Stimulated activated CD8-positive, alpha-beta memory T cell treated with anti-CD3 and anti-CD28 coated beads, Interleukin-12 subunit alpha, Interleukin-12 subunit beta, amount 100 ng/mL, for 4 hours (primary cell): ENCODE measurements at regions not wholly inside any gene's neighbourhood (a gene's known extent, or its start where the extent isn't known, plus 50 kb on each side); places are given as distances from the start of the nearest gene placed in this dataset.
"Not testable (repeated sequence)": the region's sequence is repeated elsewhere in the genome, so short reads cannot be mapped to it uniquely, and the experiment has no call there.

Experiments
- DNase-seq: peaks from one replicate; pipeline ENCODE4 v3.0.0-alpha.2; 2020; ENCODE audit warnings: low read depth

DNA sequence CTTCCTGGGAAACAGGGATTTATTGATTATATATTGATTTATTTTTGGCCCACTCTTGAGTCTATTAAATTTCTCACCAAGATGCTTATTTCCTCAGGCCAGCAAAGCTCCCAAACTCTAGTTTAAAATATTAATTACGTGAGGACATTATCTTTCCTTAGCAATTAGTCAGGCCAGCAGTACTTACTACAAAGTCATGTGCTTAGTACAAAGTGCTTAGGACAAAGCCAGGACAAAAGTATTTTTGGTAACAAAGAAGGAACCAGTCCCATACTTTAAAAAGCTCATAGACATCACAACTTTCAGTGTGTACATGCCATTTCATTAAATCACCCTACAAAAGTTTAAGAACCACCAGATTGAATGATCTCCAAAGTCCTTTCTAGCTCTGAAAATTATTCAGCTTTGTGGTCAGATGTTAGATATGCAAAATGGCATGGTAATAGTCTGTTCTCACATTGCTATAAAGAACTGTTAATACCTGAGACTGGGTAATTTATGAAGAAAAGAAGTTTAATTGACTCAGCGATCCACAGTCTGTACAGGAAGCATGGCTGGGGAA is 94.7 kb upstream of the PWP1 start:
- no peak for DNase-seq

DNA sequence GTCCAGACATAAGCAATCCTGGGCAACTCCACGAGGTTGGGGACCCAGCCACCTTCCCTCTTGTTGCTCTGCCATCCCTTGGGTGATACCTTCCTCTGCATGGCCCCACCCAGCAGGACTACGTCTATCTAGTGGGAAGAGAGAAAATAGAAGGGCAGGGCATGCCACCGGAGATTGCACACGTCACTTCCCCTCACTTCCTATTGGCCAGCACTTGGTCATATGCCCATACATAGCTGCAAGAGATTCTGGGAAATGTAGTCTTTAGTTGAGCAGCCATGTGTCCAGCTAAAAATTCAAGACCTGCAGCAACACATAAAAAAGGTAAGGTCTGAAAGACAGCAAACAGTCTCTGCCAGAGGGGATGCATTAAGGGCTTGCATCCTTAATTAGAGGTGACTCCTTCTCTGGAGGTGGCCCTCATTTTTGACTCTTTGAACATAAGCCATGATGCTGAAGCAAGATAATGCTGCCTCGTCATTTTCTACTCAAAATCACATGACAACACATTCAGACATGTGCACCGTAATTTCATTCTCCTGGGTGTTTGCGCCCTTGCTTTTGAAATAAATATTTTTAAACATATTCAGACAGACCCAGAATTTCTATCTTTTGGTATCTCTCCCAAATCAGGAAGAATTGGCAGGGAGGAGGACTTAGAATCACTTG is 91.8 kb upstream of the PWP1 start:
- DNase-seq, result no peak

DNA sequence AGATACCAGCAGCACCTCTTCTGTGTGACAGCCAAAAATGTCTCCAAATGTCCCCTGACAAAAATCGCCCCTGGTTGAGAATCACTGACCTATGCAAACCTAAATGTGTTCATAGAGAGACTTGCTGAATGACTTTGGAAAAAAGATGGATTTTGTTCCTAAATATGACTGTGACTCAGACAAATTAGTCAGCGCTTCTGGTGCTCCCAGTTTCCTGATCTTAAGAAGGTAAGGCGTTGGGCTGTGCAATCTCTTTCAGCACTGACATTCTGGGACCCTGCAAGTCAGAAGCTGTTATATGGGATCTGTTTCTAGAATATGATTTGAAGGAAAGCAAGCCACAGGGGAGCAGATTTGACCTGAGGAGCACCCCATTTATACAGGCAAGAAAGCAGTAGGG is 90.6 kb upstream of the PWP1 start:
- no peak for DNase-seq

DNA sequence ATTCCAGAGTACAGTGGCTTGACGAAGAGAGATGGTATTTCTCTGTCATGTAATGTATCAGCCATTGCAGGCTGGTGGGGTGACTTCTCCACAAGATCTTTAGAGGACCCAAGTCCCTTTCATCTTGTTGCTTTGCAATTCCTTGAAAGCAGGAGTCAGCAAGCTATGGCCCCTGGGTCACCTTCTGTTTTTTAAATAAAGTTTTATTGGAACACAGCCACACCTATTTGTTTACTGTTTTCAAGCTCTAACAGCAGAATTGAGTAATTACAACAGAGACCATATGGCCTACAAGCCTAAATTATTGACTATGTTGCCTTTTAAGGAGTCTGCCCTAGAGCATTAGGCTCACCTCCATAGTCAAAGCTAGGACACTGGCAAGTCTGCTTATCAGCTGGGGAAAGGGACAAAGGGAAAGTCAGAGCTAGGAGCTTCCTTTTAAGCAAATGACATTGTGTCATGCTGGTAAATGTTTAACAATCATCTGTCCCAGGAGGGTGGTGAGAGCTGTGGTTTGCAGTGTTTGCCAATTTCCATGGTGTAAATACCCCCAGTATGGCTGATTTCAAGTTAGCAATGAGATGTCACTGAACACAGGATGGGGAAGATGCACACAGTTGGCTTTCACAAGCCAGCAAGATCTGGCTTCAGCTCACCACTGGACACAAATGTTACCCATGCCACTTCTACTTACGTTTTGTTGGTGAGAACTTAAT is 87.7 kb upstream of the PWP1 start:
- DNase-seq, result no peak

DNA sequence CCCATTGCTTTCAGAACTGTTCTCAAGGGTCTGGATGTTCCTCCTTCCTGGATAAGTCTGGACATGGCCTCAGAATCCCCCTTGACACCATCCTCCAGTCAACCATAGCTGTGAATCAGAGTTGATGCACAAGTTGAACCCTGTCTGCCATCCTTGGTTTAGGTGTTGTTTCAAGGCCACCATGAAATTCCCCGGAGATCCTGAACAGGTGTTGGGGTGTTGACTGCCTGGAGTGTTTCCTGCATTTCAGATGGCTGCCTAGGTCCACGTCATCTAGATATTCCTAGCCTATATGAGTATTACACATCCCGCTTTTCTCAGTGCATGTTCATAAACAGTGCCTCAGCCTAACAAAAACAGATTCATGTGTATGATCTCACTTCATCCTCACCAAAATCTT is 86.7 kb upstream of the PWP1 start:
- DNase-seq, result no peak

DNA sequence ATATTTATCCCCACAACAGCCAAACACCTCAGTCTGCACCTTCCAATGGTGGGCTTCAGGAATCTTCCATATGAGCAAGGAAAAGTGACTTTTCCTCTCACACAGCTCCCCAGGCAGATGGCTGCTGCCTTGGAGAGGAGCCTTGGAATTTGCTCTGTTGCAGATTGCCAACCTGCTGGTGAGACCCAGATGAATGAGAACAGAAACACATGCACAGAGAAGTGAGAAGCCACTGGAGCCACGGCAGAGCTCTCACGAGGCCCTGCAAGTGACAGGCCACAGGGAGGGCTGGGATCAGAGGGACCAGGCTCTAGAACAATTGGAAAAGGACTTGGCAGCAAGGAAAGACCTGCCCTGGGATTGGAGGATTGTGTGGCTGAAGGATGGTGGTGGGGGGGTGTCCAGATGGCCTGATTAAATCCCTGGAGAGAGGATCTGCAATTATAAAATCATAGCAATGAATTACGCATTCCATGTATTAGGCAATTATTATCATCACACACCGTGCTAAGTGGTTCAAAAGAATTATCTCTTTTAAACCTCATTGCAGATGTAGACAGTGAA is 84.9 kb upstream of the PWP1 start:
- DNase-seq, result no peak

DNA sequence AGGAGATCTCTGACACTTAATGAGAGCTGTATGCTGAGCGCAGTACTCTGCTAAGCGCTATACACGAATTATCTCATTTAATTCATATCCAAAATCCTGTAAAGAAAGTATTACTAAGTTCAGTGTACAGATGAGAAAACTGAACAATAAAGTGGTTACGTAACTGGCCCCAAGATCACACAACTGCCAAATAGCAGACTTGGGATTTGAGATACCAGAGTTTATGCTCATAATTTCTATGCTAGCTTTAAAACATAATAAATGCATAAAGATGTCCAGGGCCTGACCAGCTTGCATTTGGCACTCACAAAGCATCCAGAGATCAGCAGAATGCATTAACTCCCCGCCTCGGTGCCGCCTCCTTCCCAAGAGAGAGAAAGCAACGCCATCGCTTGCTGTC is 83.2 kb upstream of the PWP1 start:
- no peak for DNase-seq

DNA sequence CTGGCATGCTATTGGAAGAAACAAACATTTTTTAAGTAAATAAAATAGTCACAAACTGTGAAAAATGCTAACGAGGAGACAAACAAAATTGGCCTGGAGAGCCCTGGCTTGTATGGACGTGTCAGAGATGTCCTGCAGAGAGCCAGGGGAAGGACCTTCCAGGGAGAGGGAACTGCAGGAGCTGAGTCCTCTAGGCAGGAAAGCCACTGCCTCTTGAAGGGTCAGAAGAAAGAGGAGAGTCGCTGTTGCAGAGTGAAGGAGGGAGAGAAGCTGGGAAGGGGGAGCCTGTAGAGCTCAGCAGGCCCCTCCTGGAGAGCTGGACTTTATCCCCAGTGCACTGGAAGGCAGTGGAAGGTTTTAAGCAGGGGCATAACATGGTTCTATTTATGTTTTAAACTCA is 80.3 kb upstream of the PWP1 start:
- DNase-seq, result no peak

DNA sequence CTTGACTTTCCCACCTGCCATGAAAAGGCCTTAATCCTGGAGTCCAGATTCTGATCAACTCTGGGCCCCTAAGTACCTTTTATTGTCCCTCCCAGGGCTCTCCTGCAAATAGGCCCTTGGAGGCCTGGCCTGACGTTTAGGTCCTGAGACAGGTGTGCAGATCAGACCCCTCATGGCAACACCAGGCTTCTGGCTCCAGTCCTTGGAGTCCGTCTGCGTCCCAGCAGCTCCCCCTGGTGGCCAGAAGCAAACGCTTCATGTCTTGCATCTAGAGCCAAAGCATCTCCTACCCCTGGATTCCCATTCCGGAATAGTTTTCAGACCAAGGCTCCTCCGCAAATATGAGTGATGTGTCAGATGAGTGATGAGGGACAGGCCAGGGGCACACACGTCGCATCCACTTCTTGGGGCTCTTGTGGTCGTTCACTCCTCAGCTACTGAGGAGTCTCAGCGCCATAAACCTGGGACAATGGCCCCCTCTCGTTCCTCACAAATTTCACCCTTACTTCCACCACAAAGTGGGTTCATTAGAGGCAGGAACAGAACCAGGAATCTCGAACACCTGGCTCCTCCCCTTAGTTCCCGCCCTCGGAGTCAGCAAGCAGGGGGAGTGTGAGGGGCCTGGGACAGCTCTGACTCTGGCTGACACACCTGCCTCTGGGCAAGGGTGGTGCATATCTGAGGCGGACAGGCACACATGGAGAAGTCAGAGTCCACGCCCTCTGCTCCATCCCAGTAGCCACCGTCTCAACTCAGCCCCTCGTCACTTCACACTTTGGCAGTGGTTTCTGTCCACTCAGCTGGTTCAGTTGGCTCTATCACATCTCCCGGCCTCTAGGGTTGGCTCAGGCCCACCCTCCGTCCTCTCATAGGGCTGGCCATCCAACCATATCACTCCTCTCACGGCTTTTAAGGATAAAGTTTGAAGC is 77.9 kb upstream of the PWP1 start:
- peak; percentile 52 for DNase-seq

DNA sequence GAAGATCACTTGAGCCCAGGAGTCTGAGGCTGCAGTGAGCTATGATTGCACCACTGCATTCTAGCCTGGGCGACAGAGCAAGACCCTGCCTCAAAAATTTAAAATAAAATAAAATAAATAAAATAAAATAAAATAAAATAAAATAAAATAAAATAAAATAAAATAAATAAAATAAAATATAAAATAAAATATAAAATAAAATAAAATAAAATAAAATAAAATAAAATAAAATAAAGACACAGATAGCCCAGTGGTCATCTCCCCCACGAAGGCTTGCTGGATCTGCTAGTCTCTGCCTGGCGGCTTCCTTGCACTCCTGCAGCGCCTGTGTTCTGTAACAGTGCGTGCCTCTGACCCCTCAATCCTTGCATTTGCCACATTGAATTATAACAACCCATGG is 76.8 kb upstream of the PWP1 start:
- not testable (repeated sequence) for DNase-seq

DNA sequence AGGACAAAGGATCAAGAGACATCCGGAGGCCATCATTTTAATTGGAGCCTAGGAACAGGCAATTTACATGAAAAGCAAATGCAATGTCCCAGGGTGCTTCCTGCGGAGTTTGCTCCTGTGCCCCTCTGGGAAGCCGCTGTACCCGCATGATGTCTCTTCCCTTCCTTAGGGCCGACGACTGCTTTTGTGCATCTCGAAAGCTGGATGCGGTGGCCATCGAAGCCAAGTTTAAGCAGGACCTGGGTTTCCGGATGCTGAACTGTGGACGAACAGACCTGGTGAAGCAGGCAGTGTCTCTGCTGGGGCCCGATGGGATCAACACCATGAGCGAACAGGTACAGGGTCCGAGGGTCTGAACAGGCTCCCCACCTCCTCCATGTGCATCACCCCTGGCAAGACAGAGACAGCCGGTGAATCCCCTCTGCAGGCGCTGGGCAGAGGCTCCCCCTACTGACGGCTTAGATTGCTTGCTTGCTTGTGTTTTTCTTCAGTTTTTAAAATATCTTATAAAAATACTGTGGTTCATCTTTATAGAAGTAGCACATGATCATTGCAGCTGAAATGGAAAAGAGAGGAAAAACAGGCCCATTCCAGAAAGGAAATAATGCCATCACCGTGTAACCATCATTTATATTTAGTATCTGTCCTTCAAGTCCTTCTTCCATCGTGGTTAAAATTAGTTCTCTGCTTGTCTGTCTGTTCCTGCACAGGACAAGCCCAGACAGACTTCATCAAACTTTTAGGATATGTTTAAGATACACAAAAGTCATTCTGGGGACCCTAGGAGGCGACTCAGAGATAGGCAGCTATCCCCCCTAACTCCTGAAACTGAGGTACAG is 75.4 kb upstream of the PWP1 start:
- no peak for DNase-seq

DNA sequence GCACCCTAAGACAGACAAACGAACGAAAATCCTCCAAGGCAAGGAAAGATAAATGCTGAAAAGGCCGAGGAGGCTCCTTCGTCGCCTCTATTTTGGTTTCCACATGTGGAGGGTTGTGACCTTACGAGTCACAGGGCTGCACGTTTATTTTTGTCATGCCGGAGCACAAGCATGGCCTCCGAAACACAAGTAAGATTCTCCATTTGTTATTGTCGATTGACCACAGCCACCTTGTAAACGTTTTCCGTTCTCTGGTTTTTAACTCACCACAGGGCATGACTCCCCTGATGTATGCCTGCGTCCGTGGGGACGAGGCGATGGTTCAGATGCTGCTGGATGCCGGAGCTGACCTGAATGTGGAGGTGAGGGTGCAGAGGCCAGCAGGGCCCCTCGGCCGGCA is 73.1 kb upstream of the PWP1 start:
- no peak for DNase-seq

DNA sequence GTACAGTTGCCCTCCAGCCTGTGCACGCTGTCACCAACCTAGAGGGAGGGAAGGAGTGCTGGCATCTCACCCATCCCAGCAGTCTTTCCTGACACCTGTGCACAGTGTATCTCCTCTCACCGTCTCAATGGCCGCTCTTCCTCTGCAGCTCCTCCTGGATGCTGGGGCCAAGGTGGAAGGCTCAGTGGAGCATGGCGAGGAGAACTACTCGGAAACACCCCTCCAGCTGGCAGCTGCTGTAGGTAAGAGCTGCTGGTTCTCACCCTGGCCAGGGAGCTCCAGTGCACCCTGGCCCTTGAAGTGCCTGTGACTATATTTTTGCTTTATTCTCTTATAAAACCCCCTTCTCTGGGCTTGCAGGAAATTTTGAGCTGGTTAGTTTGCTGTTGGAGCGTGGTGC is 68.7 kb upstream of the PWP1 start:
- no peak for DNase-seq

DNA sequence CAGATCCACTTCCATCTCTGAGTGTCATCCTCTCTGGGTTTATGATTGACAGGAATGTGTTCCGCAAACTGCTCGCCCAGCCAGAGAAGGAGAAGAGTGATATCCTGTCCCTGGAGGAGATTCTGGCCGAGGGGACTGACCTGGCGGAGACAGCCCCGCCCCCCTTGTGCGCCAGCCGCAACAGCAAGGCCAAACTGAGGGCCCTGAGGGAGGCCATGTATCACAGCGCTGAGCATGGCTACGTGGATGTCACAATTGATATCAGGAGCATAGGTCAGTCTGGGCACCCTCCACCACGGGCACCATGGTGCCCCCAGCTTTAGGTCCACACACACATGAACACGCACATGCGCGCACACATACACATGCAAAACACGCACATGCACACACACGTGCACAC is 67.5 kb upstream of the PWP1 start:
- no peak for DNase-seq

DNA sequence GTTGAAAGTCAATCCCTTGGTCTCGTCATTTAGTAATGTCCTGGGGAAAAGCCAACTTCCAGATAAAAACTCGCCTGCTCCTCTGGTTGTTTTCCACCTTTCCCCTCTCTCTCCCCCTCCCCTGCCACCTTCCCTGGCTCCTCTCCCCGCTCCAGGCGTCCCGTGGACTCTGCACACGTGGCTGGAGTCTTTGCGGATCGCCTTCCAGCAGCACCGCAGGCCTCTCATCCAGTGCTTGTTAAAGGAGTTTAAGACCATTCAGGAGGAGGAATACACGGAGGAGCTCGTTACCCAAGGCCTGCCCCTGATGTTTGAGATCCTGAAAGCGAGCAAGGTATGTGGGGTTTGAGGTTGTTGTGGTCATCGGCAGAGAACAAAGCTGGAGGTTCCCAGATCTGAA is 65.8 kb upstream of the PWP1 start:
- no peak for DNase-seq

DNA sequence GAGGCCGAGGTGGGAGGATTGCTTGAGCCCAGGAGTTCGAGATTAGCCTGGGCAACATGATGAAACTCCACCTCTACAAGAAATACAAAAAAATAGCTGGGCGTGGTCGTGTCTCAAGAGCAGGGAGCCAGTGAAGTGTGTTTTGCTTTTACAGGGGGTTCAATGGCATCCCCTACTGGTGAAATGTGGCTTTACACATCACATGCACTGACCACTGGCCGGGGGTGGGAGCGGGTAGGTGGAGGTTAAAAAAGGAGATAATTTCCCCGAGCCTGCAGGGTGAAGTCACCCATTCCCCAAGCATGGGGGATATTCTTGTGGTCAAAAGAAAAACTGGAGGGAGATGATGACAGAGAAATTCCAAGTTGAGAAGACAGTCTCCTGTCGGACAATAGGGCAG is 63.6 kb upstream of the PWP1 start:
- DNase-seq, result no peak

DNA sequence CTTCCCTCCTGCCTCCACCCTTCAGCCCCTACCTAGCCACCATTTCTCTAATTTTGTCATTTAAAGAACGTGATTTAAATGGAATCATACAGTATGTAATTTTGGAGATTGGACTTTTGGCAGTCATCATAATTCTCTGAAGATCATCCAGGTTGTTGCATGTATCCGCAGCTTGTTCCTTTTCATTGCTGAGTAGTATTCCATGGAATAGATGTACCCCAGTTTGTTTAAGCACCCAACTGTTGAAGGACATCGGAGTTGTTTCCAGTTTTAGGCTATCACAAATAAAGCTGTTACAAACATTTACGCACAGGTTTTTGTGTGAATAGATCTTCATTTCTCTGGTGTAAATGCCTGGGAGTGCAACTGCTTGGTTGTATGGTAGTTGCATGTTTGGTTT is 61.1 kb upstream of the PWP1 start:
- DNase-seq, result no peak

DNA sequence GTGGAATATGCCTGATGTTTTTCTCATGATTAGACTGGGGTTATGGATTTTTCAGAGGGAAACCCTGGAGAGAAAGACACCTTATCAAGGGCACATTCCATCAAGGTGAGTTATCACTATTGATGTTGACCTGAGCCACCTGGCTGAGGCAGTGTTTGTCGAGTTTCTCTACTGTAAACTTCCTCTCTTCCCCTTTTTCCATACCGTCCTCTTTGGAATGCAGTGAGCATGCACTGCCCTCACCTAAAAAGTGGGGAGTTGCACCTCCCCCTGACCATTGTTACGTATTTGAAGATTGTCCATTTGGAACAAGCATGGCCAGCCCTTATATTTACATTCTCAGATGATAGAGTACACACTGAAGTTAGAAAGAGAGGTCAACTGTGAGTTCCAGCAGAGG is 53.9 kb upstream of the PWP1 start:
- DNase-seq, result no peak

DNA sequence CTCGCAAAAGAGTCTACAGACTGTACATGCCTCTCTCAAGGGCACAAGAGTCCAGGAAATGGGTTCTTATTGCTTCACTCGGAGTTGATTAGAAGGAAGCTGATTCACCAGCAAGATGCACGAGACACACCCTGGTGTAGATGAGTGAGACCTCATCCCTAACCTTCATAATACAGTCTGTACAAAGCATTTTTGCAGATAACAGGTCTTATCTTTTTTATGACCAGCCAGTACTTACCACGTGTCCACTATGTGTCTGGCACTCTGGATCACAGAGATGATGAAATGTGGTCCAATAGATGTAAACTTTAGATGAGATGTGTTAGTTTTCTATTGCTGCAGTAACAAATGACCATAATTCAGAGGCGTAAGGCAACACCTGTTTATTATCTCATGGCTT is 53.4 kb upstream of the PWP1 start:
- DNase-seq, result no peak

DNA sequence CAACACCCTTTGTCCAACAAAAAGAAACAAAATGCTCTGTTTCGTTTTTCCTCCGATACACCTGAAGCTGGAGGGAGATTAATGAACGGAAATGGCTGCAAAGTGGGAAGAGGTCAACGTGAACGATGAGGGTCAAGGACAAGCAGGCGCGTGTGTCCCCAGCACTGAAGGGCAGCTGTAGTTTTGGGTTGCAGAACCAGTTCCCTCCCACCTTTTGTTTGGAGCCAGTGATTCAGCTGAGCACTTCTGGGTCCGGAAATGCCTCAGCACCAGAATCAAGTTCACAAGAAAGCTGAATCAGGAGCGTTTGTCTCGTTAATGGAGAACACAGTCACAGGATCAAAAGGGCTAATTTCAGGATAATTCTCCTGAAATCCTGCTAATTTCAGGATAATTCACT is 51.1 kb upstream of the PWP1 start:
- DNase-seq, result no peak

DNA sequence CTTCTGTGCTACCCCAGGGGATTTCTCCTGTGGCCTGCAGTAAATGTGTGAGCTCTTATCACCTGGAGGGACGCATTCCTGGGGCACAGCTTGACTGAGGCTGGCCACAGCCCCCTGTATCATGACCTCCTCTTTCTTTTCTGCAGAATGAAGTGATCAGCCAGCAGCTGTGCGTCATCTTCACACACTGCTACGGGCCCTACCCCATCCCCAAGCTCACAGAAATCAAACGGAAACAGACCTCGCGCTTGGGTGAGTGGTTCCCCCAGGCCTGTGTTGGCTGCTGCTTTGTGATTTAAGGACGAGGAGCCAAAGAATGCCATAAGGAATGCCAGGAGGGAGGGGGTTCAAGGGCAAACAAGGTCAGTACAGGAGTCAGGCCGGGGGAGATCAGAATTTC is 50.5 kb upstream of the PWP1 start:
- no peak for DNase-seq
